GM18861 (cell line): ENCODE measurements at regions not wholly inside any gene's neighbourhood (a gene's known extent, or its start where the extent isn't known, plus 50 kb on each side); places are given as distances from the start of the nearest gene placed in this dataset.
"Not testable (repeated sequence)": the region's sequence is repeated elsewhere in the genome, so short reads cannot be mapped to it uniquely, and the experiment has no call there.

ENCODE experiments used
- ATAC-seq: cut with Tn5 transposase; IDR thresholded peaks from one replicate; pipeline ENCODE4 v1.9.1; 2021; ENCODE audit not compliant: unreplicated experiment

GRCh38 chr18:25587545-25587944 is 235.6 kb upstream of the ZNF521 start:
- no peak for ATAC-seq

GRCh38 chr18:25568986-25569385 is 217.0 kb upstream of the ZNF521 start:
- ATAC-seq, result no peak

- no peak for ATAC-seq
Observed at GRCh38 chr18:25563816-25564683, 212.1 kb upstream of the ZNF521 start.

GRCh38 chr18:25563346-25563745 is 211.4 kb upstream of the ZNF521 start:
- ATAC-seq, result no peak

- no peak for ATAC-seq
Observed at GRCh38 chr18:25561918-25562317, 210.0 kb upstream of the ZNF521 start.

- ATAC-seq, result no peak
Observed at GRCh38 chr18:25560369-25560768, 208.4 kb upstream of the ZNF521 start.

- ATAC-seq, result no peak
Observed at GRCh38 chr18:25557011-25557410, 205.0 kb upstream of the ZNF521 start.

- no peak for ATAC-seq
Observed at GRCh38 chr18:25553631-25554263, 201.8 kb upstream of the ZNF521 start.

- ATAC-seq, result no peak
Observed at GRCh38 chr18:25544546-25545287, 192.8 kb upstream of the ZNF521 start.

GRCh38 chr18:25538175-25538922 is 186.4 kb upstream of the ZNF521 start:
- no peak for ATAC-seq

GRCh38 chr18:25535495-25535894 is 183.5 kb upstream of the ZNF521 start:
- ATAC-seq, result no peak

GRCh38 chr18:25534401-25534800 is 182.4 kb upstream of the ZNF521 start:
- ATAC-seq, result no peak

- no peak for ATAC-seq
Observed at GRCh38 chr18:25533218-25533617, 181.3 kb upstream of the ZNF521 start.

- ATAC-seq, result no peak
Observed at GRCh38 chr18:25531207-25531606, 179.2 kb upstream of the ZNF521 start.

GRCh38 chr18:25525789-25526188 is 173.8 kb upstream of the ZNF521 start:
- ATAC-seq, result not testable (repeated sequence)

GRCh38 chr18:25518716-25519053 is 166.7 kb upstream of the ZNF521 start:
- peak; percentile 98 for ATAC-seq

- peak; percentile 20 for ATAC-seq
Observed at GRCh38 chr18:25517881-25518715, 166.1 kb upstream of the ZNF521 start.

- ATAC-seq, result no peak
Observed at GRCh38 chr18:25516747-25517498, 165.0 kb upstream of the ZNF521 start.

GRCh38 chr18:25516121-25516520 is 164.2 kb upstream of the ZNF521 start:
- no peak for ATAC-seq

GRCh38 chr18:25510096-25510495 is 158.1 kb upstream of the ZNF521 start:
- no peak for ATAC-seq
